ENCODE measurements at regions not wholly inside any gene's neighbourhood (a gene's known extent, or its start where the extent isn't known, plus 50 kb on each side); places are given as distances from the start of the nearest gene placed in this dataset.
"Not testable (repeated sequence)": the region's sequence is repeated elsewhere in the genome, so short reads cannot be mapped to it uniquely, and the experiment has no call there.

- DNase-seq (ENCODE audit: low read depth) = no peak
These were observed 71.8 kb downstream of the GGTLC2 start for GRCh38 chr22:22716136-22716665.

- no peak for DNase-seq (ENCODE audit: low read depth)
These were observed 73.2 kb downstream of the GGTLC2 start for GRCh38 chr22:22717664-22718063.

GRCh38 chr22:22720201-22720723 lies 75.8 kb downstream of the GGTLC2 start:
- DNase-seq (ENCODE audit: low read depth) = peak; percentile 51

GRCh38 chr22:22720724-22721261 lies 76.4 kb downstream of the GGTLC2 start:
- DNase-seq (ENCODE audit: low read depth) = peak; percentile 46

- DNase-seq (ENCODE audit: low read depth) = peak; percentile 90
These were observed 77.4 kb downstream of the GGTLC2 start for GRCh38 chr22:22721681-22722354.

- DNase-seq (ENCODE audit: low read depth) = no peak
These were observed 84.0 kb downstream of the GGTLC2 start for GRCh38 chr22:22728382-22728781.

- DNase-seq (ENCODE audit: low read depth) = no peak
These were observed 86.4 kb downstream of the GGTLC2 start for GRCh38 chr22:22730655-22731373.

- no peak for DNase-seq (ENCODE audit: low read depth)
These were observed 86.9 kb downstream of the GGTLC2 start for GRCh38 chr22:22731374-22731676.

GRCh38 chr22:22733006-22733405 lies 88.6 kb downstream of the GGTLC2 start:
- DNase-seq (ENCODE audit: low read depth) = not testable (repeated sequence)

GRCh38 chr22:22733881-22734373 lies 89.5 kb downstream of the GGTLC2 start:
- DNase-seq (ENCODE audit: low read depth) = no peak

GRCh38 chr22:22734395-22735272 lies 90.2 kb downstream of the GGTLC2 start:
- DNase-seq (ENCODE audit: low read depth) = not testable (repeated sequence)

- DNase-seq (ENCODE audit: low read depth) = not testable (repeated sequence)
These were observed 90.9 kb downstream of the GGTLC2 start for GRCh38 chr22:22735276-22735675.

GRCh38 chr22:22735695-22736611 lies 91.5 kb downstream of the GGTLC2 start:
- DNase-seq (ENCODE audit: low read depth) = no peak

GRCh38 chr22:22737590-22737989 lies 93.2 kb downstream of the GGTLC2 start:
- DNase-seq (ENCODE audit: low read depth) = no peak

- DNase-seq (ENCODE audit: low read depth) = no peak
These were observed 94.7 kb downstream of the GGTLC2 start for GRCh38 chr22:22738959-22739585.

GRCh38 chr22:22740560-22741276 lies 96.3 kb downstream of the GGTLC2 start:
- no peak for DNase-seq (ENCODE audit: low read depth)

GRCh38 chr22:22741843-22742242 lies 97.4 kb downstream of the GGTLC2 start:
- no peak for DNase-seq (ENCODE audit: low read depth)

GRCh38 chr22:22742641-22743040 lies 98.2 kb downstream of the GGTLC2 start:
- no peak for DNase-seq (ENCODE audit: low read depth)

- no peak for DNase-seq (ENCODE audit: low read depth)
These were observed 98.8 kb downstream of the GGTLC2 start for GRCh38 chr22:22743128-22743760.
